ENCODE measurements at regions not wholly inside any gene's neighbourhood (a gene's known extent, or its start where the extent isn't known, plus 50 kb on each side); places are given as distances from the start of the nearest gene placed in this dataset.

- dilution Hi-C loops (cut with MboI; ENCODE audit: extremely low pct_ligation_motif_present, low sequenced_read_pairs) = no loop called here
- intact Hi-C loops (cut with micrococcal nuclease) = no loop called here
These were observed 95.3 kb downstream of the HMX1 start for GRCh38 chr4:8776366-8776765.

More at GRCh38 chr4:8776366-8776765, 95.3 kb downstream of the HMX1 start:
- BruUV-seq (replicated peaks) = no TSS peak
- Histone ChIP-seq H4K20me1 (replicated peaks; ENCODE audit: control insufficient read depth, extremely low read depth, insufficient read depth, low read length) (no peaks in the 10 kb centered on the region), H3K9me3 (replicated peaks; ENCODE audit: control insufficient read depth, insufficient read depth, low read length) (no peaks in the 10 kb centered on the region), H3K4me2 (ENCODE audit: insufficient read depth, low read length) (no peak overlapping the region), H2AFZ (ENCODE audit: low read depth, low read length) (no peak overlapping the region), H3K4me3 (replicated peaks in 1 of 3; ENCODE audit: insufficient read depth in 1 of 3, low read depth in 1 of 3, low read length in 3 of 3) (no peak overlapping the region), H3K27me3 (ENCODE audit: control insufficient read depth in 2 of 2, insufficient read depth in 2 of 2, low read length in 2 of 2) (no peaks in the 10 kb centered on the region), H3K9me1 (replicated peaks; ENCODE audit: control insufficient read depth, extremely low read depth, insufficient read depth, low read length) (no peaks in the 10 kb centered on the region), H3K9ac (replicated peaks; ENCODE audit: extremely low read depth, insufficient read depth, low read length) (no peak overlapping the region), H3K4me1 (ENCODE audit: control insufficient read depth, extremely low read depth, insufficient read depth, low read length) (no peaks in the 10 kb centered on the region), H3K79me2 (ENCODE audit: control insufficient read depth, insufficient read depth, low read length) (no peaks in the 10 kb centered on the region), H3K27ac (ENCODE audit: insufficient read depth, low read depth, low read length) (no peak overlapping the region), H3K36me3 (ENCODE audit: control insufficient read depth in 2 of 2, extremely low read depth in 1 of 2, insufficient read depth in 2 of 2, low read length in 2 of 2) (no peaks in the 10 kb centered on the region)
- ChIA-PET CTCF (no interaction called here), POLR2A (no interaction called here)
- no peak for FAIRE-seq
- TF ChIP-seq JUN (IDR thresholded peaks at IDR 0.05; ENCODE audit: borderline replicate concordance, insufficient read depth, insufficient read length, low read depth) = no peak
- TF ChIP-seq FOS (IDR thresholded peaks at IDR 0.05; ENCODE audit: borderline replicate concordance, insufficient read depth, low read length) = no peak
- no peak for TF ChIP-seq EZH2 (IDR thresholded peaks at IDR 0.05; ENCODE audit: borderline replicate concordance, low read depth, low read length, severe bottlenecking)
- no peak for TF ChIP-seq MAX (IDR thresholded peaks at IDR 0.05; ENCODE audit: insufficient read depth, insufficient read length)
- TF ChIP-seq GATA2 (IDR thresholded peaks at IDR 0.05; ENCODE audit: insufficient read depth, insufficient read length, low read depth, low read length) = no peak
- TF ChIP-seq CTCF (IDR thresholded peaks at IDR 0.05; ENCODE audit: extremely low read depth in 1 of 2, insufficient read depth in 1 of 2, low read depth in 1 of 2, low read length in 2 of 2) = no peak
- TF ChIP-seq MYC (IDR thresholded peaks at IDR 0.05; ENCODE audit: low read depth, low read length) = no peak
- DNase-seq (ENCODE audit: low read depth, low spot score) = no peak
